HUES64 (cell line): ENCODE measurements at regions not wholly inside any gene's neighbourhood (a gene's known extent, or its start where the extent isn't known, plus 50 kb on each side); places are given as distances from the start of the nearest gene placed in this dataset.

ENCODE experiments used
- H3K27ac ChIP-seq: 2 replicates; pipeline ENCODE4 v1.7.0; 2013; ENCODE audit warnings: low read depth, low read length, inconsistent platforms
- H3K27me3 ChIP-seq: 2 replicates; pipeline ENCODE4 v1.6.1; 2013; ENCODE audit warnings: mild to moderate bottlenecking, low read length; ENCODE audit not compliant: insufficient read depth
- H3K36me3 ChIP-seq: 2 replicates; pipeline ENCODE4 v1.6.1; 2013; ENCODE audit warnings: mild to moderate bottlenecking, low read length; ENCODE audit not compliant: insufficient read depth
- H3K4me1 ChIP-seq: 2 replicates; pipeline ENCODE4 v1.6.1; 2013; ENCODE audit warnings: mild to moderate bottlenecking, low read length, moderate library complexity; ENCODE audit not compliant: insufficient read depth
- H3K4me3 ChIP-seq: 2 replicates; pipeline ENCODE4 v1.5.1; 2013; ENCODE audit warnings: mild to moderate bottlenecking, low read length, moderate library complexity
- H3K9ac ChIP-seq: 2 replicates; pipeline ENCODE4 v1.6.1; 2013; ENCODE audit warnings: mild to moderate bottlenecking, low read depth, low read length
- H3K9me3 ChIP-seq: 2 replicates; pipeline ENCODE4 v1.6.1; 2013; ENCODE audit warnings: low read depth, low read length; ENCODE audit not compliant: insufficient read depth
- WGBS: fragments of 150-250, 120-280 bp; methylation state at CpG from one replicate; pipeline ENCODE4 v1.1.7; 2013; ENCODE audit warnings: missing lambda C conversion rate; 5-methylcytosine and 5-hydroxymethylcytosine counted together

DNA sequence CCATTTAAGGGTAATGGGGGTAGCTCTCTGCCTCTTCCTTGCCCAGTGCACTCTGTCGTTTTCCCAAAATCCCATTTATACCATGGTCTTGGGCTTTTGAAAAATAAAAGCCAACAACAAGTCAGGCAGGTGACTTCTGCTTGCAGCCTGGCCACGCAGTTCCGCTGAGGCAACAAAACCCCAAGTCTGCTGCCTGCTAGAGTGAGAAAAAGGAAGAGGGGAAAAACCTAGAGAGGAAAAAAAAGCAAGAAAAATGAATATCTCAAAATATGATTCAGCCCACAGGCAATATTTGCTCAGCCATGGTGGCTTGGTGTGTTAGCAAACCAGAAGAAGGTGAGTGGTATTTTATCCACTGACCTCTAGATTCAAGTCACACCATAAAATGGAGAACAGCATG is 148.2 kb upstream of the FSTL4 start:
- Histone ChIP-seq H3K9ac (no peak overlapping the region), H3K27ac (no peak overlapping the region), H3K9me3 (no peaks in the 10 kb centered on the region), H3K27me3 (peaks cover 6% of the 10 kb centered on the region), H3K4me3 (no peak overlapping the region), H3K4me1 (no peaks in the 10 kb centered on the region), H3K36me3 (no peaks in the 10 kb centered on the region)
- WGBS = 86% methylated on average over 3 of the region's 3 CpGs

DNA sequence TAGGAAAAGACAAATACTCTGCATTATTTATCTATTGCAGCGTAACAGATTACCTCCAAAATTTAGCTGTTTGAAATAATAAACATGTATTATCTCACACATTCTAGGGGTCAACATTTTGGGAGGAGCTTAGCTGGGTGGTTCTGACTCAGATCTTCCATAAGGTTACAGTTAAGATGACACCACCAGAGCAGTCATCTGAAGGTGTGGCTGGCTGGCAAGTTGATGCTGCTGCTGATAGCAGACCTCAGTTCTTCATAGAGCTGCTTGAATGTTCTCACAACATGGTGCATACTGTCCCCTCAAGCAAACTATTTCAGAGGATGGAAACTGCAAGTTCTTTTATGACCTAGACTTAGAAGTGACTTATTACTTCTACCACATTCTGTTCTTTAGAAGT is 146.3 kb upstream of the FSTL4 start:
- Histone ChIP-seq H3K4me1 (no peaks in the 10 kb centered on the region), H3K9ac (no peak overlapping the region), H3K4me3 (no peak overlapping the region), H3K9me3 (no peaks in the 10 kb centered on the region), H3K27ac (no peak overlapping the region), H3K36me3 (no peaks in the 10 kb centered on the region), H3K27me3 (peaks cover 6% of the 10 kb centered on the region)
- WGBS = no CpG with 5 or more reads among the region's 1 CpG

DNA sequence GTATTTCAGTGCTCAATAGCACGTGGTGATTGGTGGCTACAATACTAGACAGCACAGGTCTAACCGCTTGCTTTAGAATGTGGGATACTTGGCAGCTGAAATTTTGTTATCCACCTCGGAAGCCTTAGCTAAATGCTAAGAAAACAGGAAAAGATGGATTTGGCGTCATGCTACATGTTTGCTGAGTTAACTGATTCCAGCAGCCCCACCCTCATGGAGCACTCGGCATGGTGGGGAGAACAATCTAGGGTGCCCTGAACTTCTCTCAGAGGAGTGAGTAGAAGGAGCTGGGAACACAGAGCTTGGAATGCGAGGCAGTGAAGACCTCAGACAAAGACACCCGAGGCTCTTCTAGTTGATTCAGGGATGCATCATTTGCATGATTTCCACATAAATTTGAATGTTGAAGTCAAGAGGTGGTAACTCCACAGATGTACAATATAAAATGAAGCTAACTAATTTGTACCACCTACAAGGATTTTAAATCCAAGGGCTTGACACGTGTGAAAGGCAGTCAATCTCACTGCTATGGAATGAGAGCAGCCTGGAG is 145.1 kb upstream of the FSTL4 start:
- Histone ChIP-seq H3K4me3 (no peak overlapping the region), H3K9me3 (no peaks in the 10 kb centered on the region), H3K4me1 (no peaks in the 10 kb centered on the region), H3K9ac (no peak overlapping the region), H3K36me3 (no peaks in the 10 kb centered on the region), H3K27me3 (peaks cover 6% of the 10 kb centered on the region), H3K27ac (no peak overlapping the region)
- 86% methylated on average over 8 of the region's 8 CpGs for WGBS

DNA sequence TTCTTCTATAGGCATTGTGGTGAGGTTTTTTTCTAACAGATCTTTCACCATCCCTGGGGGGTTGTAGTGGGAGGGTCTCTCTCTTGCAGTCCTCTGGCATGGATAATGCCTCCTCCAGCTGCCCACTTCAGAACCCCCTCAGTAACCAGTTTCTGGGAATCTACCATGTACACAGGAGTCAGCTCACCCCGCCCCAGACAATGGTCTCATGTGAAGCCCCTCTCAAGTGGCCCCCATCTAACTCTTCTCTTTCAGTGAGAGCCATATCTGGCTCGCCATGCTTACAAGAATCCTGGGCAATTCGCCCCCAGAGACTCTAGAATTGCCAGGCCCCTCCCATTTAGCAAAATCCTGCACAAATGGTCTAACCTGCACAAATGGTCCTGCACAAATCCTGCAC is 144.4 kb upstream of the FSTL4 start:
- Histone ChIP-seq H3K27me3 (peaks cover 6% of the 10 kb centered on the region), H3K4me1 (no peaks in the 10 kb centered on the region), H3K9me3 (no peaks in the 10 kb centered on the region), H3K9ac (no peak overlapping the region), H3K36me3 (no peaks in the 10 kb centered on the region), H3K4me3 (no peak overlapping the region), H3K27ac (no peak overlapping the region)
- WGBS = 86% methylated on average over 3 of the region's 3 CpGs

DNA sequence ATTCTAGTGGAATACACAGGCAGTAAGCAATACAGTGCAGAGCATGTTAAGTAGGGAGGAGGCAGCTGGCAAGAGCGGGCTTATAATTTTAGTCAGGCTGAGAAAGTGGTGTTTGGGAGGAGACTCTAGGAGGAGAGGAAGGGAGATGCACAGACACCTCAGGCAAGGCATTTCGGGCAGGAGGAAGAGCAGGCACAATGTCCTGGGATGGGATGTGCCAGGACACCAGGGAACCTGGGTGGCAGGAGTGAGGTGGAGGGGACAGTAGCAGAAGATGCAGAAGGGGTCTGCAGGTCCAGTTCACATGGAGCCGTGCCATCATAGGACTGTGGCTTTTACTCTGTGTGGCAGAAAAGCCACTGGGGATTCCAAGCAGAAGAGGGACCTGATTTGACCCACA is 143.7 kb upstream of the FSTL4 start:
- Histone ChIP-seq H3K36me3 (no peaks in the 10 kb centered on the region), H3K27ac (no peak overlapping the region), H3K4me1 (no peaks in the 10 kb centered on the region), H3K27me3 (peaks cover 6% of the 10 kb centered on the region), H3K9ac (no peak overlapping the region), H3K9me3 (no peaks in the 10 kb centered on the region), H3K4me3 (no peak overlapping the region)
- WGBS = 91% methylated on average over 3 of the region's 3 CpGs

DNA sequence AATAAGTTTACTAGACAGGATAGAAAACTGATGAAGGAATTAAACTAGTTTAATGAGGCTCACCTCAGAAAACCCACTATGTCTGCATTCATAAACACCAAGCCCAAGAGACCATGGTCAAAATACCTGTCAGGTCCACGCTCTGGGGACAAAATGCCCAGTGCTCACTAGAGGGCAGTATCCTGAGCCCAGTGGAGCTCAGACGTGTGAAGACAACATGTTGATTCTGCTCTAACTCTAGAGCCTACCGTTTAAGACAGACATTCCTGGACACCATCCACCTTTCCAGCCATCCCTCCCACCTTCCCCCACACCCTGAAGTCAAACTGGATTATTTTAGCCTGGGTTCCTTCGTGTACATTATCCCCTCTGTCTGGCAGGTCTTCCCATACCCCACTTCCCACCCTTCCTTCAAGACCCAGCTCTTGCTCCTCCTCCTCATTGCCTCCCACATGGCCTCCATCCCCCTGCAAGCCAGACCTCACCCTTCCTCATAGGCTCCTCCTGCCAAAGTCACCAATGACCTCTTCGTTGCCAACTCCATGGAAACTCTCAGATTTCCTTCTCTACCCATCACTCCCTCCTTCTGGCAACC is 142.3 kb upstream of the FSTL4 start:
- Histone ChIP-seq H3K36me3 (no peaks in the 10 kb centered on the region), H3K4me1 (no peaks in the 10 kb centered on the region), H3K27ac (no peak overlapping the region), H3K27me3 (peaks cover 6% of the 10 kb centered on the region), H3K4me3 (no peak overlapping the region), H3K9ac (no peak overlapping the region), H3K9me3 (no peaks in the 10 kb centered on the region)
- WGBS = 40% methylated on average over 5 of the region's 5 CpGs

DNA sequence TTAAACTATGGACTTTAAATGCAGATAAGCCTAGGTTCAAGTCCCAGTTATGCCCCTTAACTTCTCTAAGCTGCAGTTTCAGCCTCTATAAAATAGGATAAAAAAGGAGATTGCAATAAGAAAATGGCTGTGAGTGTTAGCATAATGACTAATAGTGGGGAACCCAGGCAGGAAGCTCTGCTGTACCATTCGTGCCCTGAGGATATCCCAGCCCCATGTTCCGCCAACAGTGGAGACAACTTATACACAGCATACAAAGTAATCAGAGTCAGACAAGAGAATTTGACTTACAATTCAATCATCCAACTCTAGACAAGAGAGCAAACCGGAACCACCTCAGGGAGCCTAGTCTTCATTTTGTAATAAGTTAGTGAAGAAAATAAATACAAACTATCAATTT is 141.5 kb upstream of the FSTL4 start:
- no peak overlapping the region for H3K4me3 ChIP-seq
- no peaks in the 10 kb centered on the region for H3K4me1 ChIP-seq
- H3K36me3 ChIP-seq = no peaks in the 10 kb centered on the region
- no peaks in the 10 kb centered on the region for H3K9me3 ChIP-seq
- WGBS = 87% methylated on average over 2 of the region's 3 CpGs
- H3K9ac ChIP-seq = no peak overlapping the region
- H3K27me3 ChIP-seq = peaks cover 6% of the 10 kb centered on the region
- H3K27ac ChIP-seq = no peak overlapping the region

DNA sequence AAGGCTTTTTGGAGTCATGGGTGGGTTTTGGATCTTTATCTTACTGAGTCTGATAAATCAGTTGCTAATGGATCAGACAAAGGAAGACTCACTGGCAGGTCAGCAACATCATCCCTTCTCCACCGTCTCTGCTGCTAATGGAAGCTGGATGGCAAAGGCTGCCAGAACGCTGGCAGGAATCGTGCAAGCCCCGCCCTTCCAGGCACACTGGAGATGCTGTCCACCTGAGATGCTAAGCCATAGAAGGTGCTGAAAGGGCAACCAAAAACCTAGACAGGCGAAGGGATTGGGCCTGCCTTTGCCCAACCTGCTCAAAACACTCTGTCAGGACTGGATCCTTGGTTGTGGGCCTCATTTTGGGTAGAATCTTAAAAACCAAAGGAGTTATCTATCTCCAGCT is 139.5 kb upstream of the FSTL4 start:
- H3K27ac ChIP-seq = no peak overlapping the region
- 78% methylated on average over 5 of the region's 5 CpGs for WGBS
- no peak overlapping the region for H3K4me3 ChIP-seq

DNA sequence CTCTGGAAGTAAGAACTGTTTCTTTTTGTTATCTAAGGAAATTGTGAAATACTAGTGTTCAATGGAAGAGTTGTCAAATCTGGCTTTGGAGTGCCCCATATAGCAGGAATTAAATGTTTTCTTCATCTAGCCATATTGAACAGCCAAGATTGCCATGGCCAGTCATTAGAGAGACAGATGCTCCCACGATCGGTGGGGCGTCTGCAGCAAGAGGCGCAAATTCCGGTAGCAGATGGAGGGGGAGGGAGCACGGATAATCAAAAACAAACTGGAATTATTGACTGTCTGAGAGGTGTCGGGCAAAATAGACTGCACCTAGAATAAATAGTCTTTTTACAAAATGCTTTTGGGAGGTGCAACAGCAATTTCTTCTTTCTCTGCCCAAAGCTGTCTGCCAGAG is 139.1 kb upstream of the FSTL4 start:
- 90% methylated on average over 7 of the region's 7 CpGs for WGBS
- H3K27ac ChIP-seq = no peak overlapping the region
- no peaks in the 10 kb centered on the region for H3K4me1 ChIP-seq
- no peaks in the 10 kb centered on the region for H3K9me3 ChIP-seq
- H3K27me3 ChIP-seq = peaks cover 4% of the 10 kb centered on the region; the same call in 1 of the 2 replicates
- no peak overlapping the region for H3K9ac ChIP-seq
- H3K4me3 ChIP-seq = no peak overlapping the region
- no peaks in the 10 kb centered on the region for H3K36me3 ChIP-seq

More for the DNA sequence above, 139.5 kb upstream of the FSTL4 start:
- Histone ChIP-seq H3K9ac (no peak overlapping the region), H3K4me1 (no peaks in the 10 kb centered on the region), H3K9me3 (no peaks in the 10 kb centered on the region), H3K36me3 (no peaks in the 10 kb centered on the region), H3K27me3 (peaks cover 6% of the 10 kb centered on the region; the same call in 1 of the 2 replicates)

DNA sequence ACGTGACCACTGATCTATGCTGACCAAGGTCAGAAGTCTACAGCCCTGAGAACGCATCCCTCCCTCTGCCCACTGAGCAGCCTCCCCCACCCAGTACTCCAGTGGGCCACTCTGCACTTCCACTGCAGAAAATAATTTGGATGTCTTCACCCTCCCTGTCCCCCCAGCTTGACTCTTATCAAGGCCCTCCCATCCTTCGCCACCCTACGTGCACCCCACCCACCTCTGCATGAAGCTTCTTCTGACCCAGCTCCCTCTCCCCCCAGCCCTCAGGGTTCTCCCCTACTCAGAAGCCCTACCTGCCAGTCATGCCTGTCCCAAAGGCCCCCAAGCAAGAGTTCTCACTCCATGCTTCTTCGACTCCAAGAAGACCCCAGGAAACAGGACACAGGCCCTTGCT is 138.5 kb upstream of the FSTL4 start:
- Histone ChIP-seq H3K9me3 (no peaks in the 10 kb centered on the region), H3K4me1 (no peaks in the 10 kb centered on the region), H3K4me3 (no peak overlapping the region), H3K9ac (no peak overlapping the region), H3K27me3 (peaks cover 2% of the 10 kb centered on the region; the same call in 1 of the 2 replicates), H3K27ac (no peak overlapping the region), H3K36me3 (no peaks in the 10 kb centered on the region)
- 92% methylated on average over 5 of the region's 5 CpGs for WGBS

DNA sequence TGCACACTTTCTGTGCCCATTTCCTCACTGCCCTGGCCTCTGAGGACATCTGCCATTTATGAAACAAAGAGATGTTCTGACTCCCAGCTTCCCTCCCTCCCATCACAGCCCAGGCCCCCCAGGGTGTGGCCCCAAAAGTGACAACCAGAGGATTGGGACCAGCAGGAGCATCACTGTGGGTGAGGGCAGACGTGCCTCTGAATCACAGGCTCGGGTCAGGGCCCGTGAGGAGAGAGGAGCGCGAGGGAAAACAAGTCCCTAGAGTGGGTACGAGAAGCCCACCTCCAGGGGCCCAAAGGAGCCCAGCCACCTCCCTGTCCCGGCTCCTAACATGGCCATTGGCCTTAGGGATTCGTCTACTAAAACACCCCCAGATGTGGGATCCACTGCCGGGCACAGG is 138.0 kb upstream of the FSTL4 start:
- H3K36me3 ChIP-seq = no peaks in the 10 kb centered on the region
- H3K9me3 ChIP-seq = no peaks in the 10 kb centered on the region
- no peaks in the 10 kb centered on the region for H3K27me3 ChIP-seq
- no peak overlapping the region for H3K27ac ChIP-seq
- H3K4me1 ChIP-seq = no peaks in the 10 kb centered on the region
- H3K4me3 ChIP-seq = no peak overlapping the region
- no peak overlapping the region for H3K9ac ChIP-seq
- 92% methylated on average over 9 of the region's 9 CpGs for WGBS
